Right renal cortex interstitium (tissue), 3 donors: ENCODE measurements at regions not wholly inside any gene's neighbourhood (a gene's known extent, or its start where the extent isn't known, plus 50 kb on each side); places are given as distances from the start of the nearest gene placed in this dataset.

Source experiments
- DNase-seq, 3 donors: peaks; one replicate each; pipeline ENCODE4 v3.0.0-alpha.2; 2013; ENCODE audit warnings: low read depth in 3 of 3, low spot score in 2 of 3

DNA sequence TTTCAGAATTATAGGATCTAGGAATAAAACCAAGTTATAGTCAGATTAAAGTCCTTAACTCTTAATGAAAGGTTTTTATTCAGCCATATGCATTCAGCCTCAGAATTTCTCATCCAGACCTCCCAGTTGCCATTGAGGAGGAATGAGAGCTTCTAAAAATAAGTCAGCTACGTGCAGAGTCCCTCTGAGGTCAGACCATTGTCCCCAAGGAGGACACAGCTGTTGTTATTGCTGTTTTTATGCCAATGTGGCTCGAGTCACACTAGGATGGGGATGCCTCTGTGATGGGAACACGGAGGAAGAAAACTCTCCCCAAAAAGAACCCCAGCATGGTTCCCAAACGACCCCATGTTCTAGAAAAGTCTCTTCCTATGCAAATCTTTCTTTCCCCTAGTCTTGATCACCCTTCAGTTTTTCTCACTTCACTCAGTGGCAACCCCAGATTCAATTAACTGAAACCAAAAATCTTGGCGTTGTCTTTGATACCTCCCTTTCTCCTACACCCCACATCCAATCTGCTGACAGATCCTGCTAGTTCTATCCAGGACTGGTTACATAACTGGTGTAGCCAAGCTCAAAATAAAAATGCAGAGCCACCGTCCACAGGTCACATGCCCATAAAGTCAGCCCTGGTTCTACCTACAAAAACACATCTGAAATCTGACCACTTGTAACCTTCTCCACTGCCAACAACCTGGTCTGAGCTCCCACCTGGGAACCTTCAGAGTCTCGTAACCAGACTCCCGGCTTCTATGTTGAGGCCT lies 138.2 kb upstream of the ERCC4 start:
- DNase-seq: no peak

DNA sequence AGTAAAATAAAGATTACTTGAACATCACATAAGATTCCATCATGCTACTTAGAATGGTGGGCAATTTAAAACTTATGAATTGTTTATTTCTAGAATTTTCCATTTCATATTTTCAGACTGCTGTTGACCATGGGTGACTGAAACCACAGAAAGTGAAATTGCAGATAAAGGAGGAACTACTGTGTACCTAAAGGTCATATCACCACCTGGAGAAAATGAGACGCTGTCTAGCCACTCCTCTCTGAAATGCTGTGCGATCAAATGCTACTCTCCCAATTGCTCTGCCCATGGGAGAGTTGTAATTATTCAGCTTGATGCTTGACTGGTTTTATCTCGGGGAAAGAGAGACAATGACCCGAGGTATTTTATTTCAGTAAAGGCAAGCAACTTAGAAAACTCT lies 128.9 kb upstream of the ERCC4 start:
- no peak for DNase-seq

DNA sequence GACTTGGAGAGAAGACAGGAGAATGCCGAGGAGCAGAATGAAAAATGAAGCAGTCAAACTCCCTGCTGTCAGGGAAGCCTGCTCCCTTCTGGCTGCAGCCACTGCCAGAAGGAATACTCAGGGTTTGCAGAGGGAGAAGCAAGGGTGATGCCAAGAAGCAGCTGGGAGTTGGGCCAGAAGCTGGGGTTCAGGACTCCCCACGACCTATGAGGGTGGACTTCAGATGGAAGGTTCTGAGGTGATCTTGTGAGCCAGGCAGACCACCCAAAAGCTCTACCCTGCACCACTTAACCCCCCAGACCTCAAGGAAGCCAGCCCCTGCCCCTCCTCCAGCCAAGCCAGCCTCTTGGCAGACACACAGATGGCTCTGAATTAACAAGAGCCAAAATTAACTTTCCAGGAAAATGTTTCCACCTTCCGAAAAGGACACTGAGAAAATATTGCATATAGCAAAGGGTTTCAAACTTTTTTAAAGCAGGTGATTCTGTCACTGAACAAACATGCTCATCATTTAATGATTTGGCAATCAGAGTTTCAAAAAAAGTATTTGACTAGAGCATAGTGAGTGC lies 126.0 kb upstream of the ERCC4 start:
- DNase-seq: no peak

GRCh38 chr16:13795131-13795530 lies 124.8 kb upstream of the ERCC4 start:
- no peak for DNase-seq

- DNase-seq: no peak
Measured at GRCh38 chr16:13797718-13798117, 122.2 kb upstream of the ERCC4 start.

DNA sequence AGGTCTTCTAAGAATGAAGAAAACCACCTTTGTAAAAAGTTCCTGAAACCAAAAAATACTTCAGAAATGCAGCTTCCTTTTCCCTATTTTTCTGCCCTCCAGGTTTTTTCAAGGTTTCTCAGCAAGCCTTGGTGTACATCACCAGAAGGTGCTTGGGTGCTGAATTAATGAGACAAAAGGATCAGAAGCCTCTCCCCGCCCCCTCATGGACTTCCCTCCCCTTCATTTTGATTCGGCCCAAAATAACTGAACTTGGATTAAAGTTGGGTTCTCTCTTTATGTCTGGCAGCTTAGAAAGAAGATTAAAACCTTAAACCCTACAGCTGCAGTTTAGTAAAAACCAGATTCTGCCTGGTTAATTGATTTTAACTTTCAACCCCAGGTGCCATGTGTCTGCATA lies 121.7 kb upstream of the ERCC4 start:
- no peak for DNase-seq

- no peak for DNase-seq
Measured at GRCh38 chr16:13803974-13804373, 116.0 kb upstream of the ERCC4 start.

DNA sequence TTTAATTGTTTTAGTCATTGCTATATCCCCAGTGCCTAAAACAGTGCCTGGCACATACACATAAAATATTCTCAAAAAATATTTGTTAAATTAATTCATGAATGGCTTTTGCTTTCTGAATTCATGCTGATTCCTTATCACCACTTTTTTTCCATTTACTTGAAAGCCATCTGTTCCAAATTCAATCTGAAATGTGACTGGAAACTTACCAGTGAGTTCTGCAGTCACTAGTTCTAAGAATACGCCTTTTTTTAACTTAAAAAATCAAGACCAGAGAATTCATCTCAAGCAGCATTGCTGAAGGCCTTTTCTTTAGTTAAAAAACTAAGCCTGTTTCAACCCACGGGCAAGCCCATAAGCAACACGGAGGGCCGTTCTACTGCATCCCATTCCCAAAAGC lies 114.0 kb upstream of the ERCC4 start:
- DNase-seq: no peak

GRCh38 chr16:13806671-13807070 lies 113.3 kb upstream of the ERCC4 start:
- no peak for DNase-seq

DNA sequence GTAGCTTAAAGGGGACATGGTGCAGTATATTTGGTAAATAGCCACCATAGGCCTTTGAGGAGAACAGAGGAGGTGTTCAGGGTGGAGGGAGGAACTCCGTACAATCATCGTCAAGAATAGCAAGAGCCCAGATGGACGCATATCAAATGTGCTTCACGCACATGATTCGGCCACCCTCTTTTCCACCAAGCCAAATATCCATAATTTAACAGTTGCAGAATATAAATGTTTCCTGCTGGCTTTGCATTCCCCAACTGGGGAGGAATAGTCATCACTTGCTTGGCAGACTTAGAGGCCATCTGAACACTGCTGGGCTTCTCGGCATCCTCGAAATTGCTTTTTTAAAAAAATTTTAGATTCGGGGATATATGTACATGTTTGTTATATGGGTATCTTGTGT lies 111.9 kb upstream of the ERCC4 start:
- DNase-seq: no peak

GRCh38 chr16:13809765-13810164 lies 110.2 kb upstream of the ERCC4 start:
- DNase-seq: no peak

- no peak for DNase-seq
Measured at GRCh38 chr16:13811834-13812233, 108.1 kb upstream of the ERCC4 start.

GRCh38 chr16:13816701-13817100 lies 103.3 kb upstream of the ERCC4 start:
- no peak for DNase-seq

DNA sequence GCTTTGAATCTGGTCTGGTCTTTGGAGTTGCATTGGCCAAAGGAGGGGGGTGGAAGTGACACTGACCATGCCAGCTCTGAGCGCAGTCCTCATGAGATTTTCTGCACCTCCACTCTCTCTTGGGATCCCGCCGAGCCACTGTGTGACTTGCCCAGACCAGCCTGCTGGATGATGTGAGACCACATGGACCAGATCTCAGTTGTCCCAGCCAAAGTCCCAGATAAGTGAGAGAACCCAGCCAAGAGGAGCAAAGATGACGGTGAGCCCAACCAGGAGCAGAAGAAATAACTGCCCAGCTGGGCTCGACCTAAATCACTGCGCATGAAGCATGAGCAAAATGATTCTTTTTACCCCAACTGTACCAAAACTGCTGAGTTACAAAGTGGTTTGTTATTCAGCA lies 96.5 kb upstream of the ERCC4 start:
- DNase-seq: no peak

DNA sequence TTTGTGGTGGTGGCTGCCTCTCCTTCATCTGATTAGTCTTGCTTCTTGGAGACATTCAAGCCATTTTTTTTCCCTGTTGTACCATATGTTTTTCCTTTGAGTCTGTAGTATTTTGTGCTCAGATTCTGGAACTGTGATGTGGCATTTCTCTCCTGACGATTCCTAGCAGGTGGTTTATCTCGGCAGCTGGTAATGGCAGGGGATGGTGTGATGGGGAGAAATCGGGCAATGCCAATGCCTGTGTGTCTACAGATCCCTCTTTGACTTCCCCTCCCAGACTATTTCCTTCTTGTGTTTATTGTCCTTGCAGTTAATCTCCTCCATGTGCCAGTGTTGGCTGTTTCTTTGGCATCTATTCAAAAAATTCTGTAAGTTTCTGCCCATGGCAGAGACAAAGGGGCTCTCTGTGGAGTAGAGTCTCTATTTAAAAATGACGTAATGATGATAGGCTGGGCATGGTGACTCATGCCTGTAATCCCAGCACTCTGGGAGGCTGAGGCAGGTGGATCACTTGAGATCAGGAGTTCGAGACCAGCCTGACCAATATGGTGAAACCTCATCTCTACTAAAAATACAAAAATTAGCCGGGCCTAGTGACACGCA lies 90.2 kb upstream of the ERCC4 start:
- no peak for DNase-seq

- no peak for DNase-seq
Measured at GRCh38 chr16:13833515-13833914, 86.4 kb upstream of the ERCC4 start.

GRCh38 chr16:13835387-13835786 lies 84.6 kb upstream of the ERCC4 start:
- no peak for DNase-seq

DNA sequence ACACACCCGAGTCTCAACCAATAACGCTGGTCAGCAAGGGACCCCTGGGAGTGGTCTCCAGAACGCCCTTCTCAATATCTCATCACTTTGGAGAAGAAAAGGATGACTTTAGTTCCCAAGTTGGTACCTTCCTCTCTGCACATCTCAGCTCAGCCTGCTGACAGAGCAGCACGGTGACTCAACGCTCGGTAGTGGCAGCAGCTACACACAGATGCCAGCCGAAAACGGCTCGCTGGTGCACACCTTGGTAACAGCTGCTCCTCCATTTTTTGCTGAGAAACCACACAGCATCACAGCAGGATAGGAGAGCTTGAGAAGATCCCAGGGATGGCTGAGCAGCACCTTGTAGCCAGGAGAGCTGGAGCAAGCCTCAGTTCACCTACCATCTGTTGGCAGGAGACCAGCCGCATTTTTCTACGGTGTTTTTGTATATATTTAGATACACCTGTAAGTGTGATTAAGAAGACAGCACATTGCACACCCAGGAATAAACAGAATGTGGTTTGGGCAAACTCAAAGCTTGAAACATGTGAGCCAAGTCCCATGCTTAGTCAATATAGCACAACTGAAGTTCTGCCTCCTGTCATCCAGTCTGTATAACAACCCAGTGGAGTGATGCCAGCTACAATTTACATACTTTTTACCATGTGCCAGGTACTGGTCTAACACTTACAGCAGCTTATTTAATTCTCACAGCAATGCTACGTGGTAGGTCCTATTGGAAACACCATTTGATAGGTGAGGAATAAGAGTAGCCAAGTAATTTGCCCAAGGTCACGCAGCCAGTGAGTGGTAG lies 83.8 kb upstream of the ERCC4 start:
- DNase-seq: no peak

DNA sequence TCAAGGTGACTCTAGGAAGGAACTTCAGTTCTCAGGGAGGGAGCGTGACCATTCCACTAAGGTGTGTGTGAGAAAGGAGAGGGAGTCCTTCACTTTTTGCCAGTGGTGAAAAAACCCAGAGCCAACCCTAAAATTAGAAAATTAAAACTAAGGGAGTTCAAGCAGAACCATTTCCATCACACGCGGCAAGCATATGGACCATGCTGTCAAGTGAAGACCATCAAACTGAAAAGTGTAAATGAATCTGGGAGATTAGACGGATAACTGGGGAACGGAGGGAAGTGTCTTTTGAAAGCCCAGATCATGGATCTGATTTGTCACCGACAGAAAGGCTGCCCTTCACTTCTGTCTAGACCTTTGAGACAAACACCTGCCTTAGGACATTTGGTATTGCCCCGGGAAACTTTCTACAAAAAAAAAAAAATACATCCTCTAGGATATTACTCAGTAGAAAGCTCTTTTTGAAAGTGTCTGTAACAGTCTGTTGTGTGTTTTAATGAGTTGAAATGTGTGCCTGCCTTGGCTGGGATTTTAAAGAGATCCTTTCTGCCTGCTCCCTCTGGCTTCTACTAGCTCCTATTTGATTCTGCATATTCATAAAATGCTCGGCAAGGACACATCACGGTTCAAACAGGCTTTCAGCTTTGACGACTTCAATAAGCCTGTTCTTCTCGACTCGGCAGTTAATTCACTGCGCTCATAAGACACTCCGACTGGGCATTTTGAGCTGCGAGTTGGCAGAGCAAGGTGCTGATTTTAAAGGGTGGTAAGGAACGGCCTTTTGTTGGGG lies 81.4 kb upstream of the ERCC4 start:
- no peak for DNase-seq

- DNase-seq: no peak
Measured at GRCh38 chr16:13839577-13839976, 80.4 kb upstream of the ERCC4 start.

GRCh38 chr16:13845232-13845631 lies 74.7 kb upstream of the ERCC4 start:
- DNase-seq: no peak
